ENCODE measurements at regions not wholly inside any gene's neighbourhood (a gene's known extent, or its start where the extent isn't known, plus 50 kb on each side); places are given as distances from the start of the nearest gene placed in this dataset.

GRCh38 chr1:209388358-209388757 is 195.2 kb upstream of the CAMK1G start:
- POLR2A ChIA-PET: no interaction called here
- CTCF ChIA-PET: no interaction called here

GRCh38 chr1:209389258-209389657 is 194.3 kb upstream of the CAMK1G start:
- POLR2A ChIA-PET: no interaction called here
- CTCF ChIA-PET: no interaction called here

- POLR2A ChIA-PET: no interaction called here
- CTCF ChIA-PET: no interaction called here
Observed at GRCh38 chr1:209389975-209390374, 193.5 kb upstream of the CAMK1G start.

- ChIA-PET CTCF (no interaction called here), POLR2A (no interaction called here)
Observed at GRCh38 chr1:209390764-209391163, 192.8 kb upstream of the CAMK1G start.

- CTCF ChIA-PET: no interaction called here
- POLR2A ChIA-PET: no interaction called here
Observed at GRCh38 chr1:209391792-209392191, 191.7 kb upstream of the CAMK1G start.

GRCh38 chr1:209395169-209395568 is 188.3 kb upstream of the CAMK1G start:
- CTCF ChIA-PET: no interaction called here
- POLR2A ChIA-PET: no interaction called here

GRCh38 chr1:209397371-209397770 is 186.1 kb upstream of the CAMK1G start:
- POLR2A ChIA-PET: no interaction called here
- CTCF ChIA-PET: no interaction called here

- ChIA-PET CTCF (no interaction called here), POLR2A (no interaction called here)
Observed at GRCh38 chr1:209397910-209398309, 185.6 kb upstream of the CAMK1G start.

- POLR2A ChIA-PET: no interaction called here
Observed at GRCh38 chr1:209398313-209398991, 185.1 kb upstream of the CAMK1G start.

GRCh38 chr1:209399800-209400199 is 183.7 kb upstream of the CAMK1G start:
- ChIA-PET POLR2A (no interaction called here), CTCF (no interaction called here)

More at GRCh38 chr1:209398313-209398991, 185.1 kb upstream of the CAMK1G start:
- CTCF ChIA-PET: no interaction called here

- CTCF ChIA-PET: no interaction called here
- POLR2A ChIA-PET: no interaction called here
Observed at GRCh38 chr1:209400351-209401220, 182.9 kb upstream of the CAMK1G start.

GRCh38 chr1:209402697-209403096 is 180.8 kb upstream of the CAMK1G start:
- ChIA-PET CTCF (no interaction called here), POLR2A (no interaction called here)

- CTCF ChIA-PET: no interaction called here
- POLR2A ChIA-PET: no interaction called here
Observed at GRCh38 chr1:209403921-209404320, 179.6 kb upstream of the CAMK1G start.

GRCh38 chr1:209404577-209404976 is 178.9 kb upstream of the CAMK1G start:
- ChIA-PET CTCF (no interaction called here), POLR2A (no interaction called here)

GRCh38 chr1:209405183-209405814 is 178.2 kb upstream of the CAMK1G start:
- ChIA-PET CTCF (no interaction called here), POLR2A (no interaction called here)

GRCh38 chr1:209406168-209406567 is 177.3 kb upstream of the CAMK1G start:
- POLR2A ChIA-PET: no interaction called here

GRCh38 chr1:209406595-209406994 is 176.9 kb upstream of the CAMK1G start:
- ChIA-PET CTCF (no interaction called here), POLR2A (no interaction called here)

More at GRCh38 chr1:209406168-209406567, 177.3 kb upstream of the CAMK1G start:
- CTCF ChIA-PET: no interaction called here

- ChIA-PET POLR2A (no interaction called here), CTCF (no interaction called here)
Observed at GRCh38 chr1:209409780-209410179, 173.7 kb upstream of the CAMK1G start.

- POLR2A ChIA-PET: no interaction called here
- CTCF ChIA-PET: no interaction called here
Observed at GRCh38 chr1:209411491-209411929, 172.0 kb upstream of the CAMK1G start.

- ChIA-PET CTCF (no interaction called here), POLR2A (no interaction called here)
Observed at GRCh38 chr1:209412036-209412435, 171.5 kb upstream of the CAMK1G start.

GRCh38 chr1:209412566-209412965 is 170.9 kb upstream of the CAMK1G start:
- ChIA-PET POLR2A (no interaction called here), CTCF (no interaction called here)

All from activated CD8-positive, alpha-beta memory T cell treated with anti-CD3 and anti-CD28 coated beads for 36 hours (primary cell).